T-helper 1 cell treated with Interleukin-12 subunit alpha and Interleukin-12 subunit beta and Interleukin-4 antibody, amounts not matched to agents 30 μg/mL and 1 μg/mL, for 36 hours (primary cell): ENCODE measurements at regions not wholly inside any gene's neighbourhood (a gene's known extent, or its start where the extent isn't known, plus 50 kb on each side); places are given as distances from the start of the nearest gene placed in this dataset.

Source experiments
- H3K27ac Mint-ChIP-seq: one replicate; pipeline ENCODE4 v1.8.0; 2021; ENCODE audit warnings: mild to moderate bottlenecking, mixed read lengths
- H3K27me3 Mint-ChIP-seq: one replicate; pipeline ENCODE4 v1.8.0; 2021; ENCODE audit warnings: low read depth, mixed read lengths
- H3K36me3 Mint-ChIP-seq: one replicate; pipeline ENCODE4 v1.8.0; 2021; ENCODE audit warnings: low read depth, mixed read lengths
- H3K4me1 Mint-ChIP-seq: one replicate; pipeline ENCODE4 v1.8.0; 2021; ENCODE audit warnings: low read depth, mixed read lengths
- H3K4me3 Mint-ChIP-seq: one replicate; pipeline ENCODE4 v1.8.0; 2021; ENCODE audit warnings: mild to moderate bottlenecking, moderate library complexity, mixed read lengths
- H3K9me3 Mint-ChIP-seq: one replicate; pipeline ENCODE4 v1.8.0; 2021; ENCODE audit warnings: mixed read lengths

- H3K4me1 Mint-ChIP-seq, result no peaks in the 10 kb centered on the region
- H3K27me3 Mint-ChIP-seq, result peaks cover 26% of the 10 kb centered on the region
- H3K9me3 Mint-ChIP-seq, result no peaks in the 10 kb centered on the region
- no peak overlapping the region for H3K4me3 Mint-ChIP-seq
- no peak overlapping the region for H3K27ac Mint-ChIP-seq
- H3K36me3 Mint-ChIP-seq, result no peaks in the 10 kb centered on the region
These were observed 249.1 kb downstream of the C16orf95 start for GRCh38 chr16:87067836-87068761.

- H3K27me3 Mint-ChIP-seq, result peaks cover 22% of the 10 kb centered on the region
- H3K27ac Mint-ChIP-seq, result no peak overlapping the region
- H3K4me3 Mint-ChIP-seq, result no peak overlapping the region
- H3K4me1 Mint-ChIP-seq, result no peaks in the 10 kb centered on the region
- no peaks in the 10 kb centered on the region for H3K36me3 Mint-ChIP-seq
- no peaks in the 10 kb centered on the region for H3K9me3 Mint-ChIP-seq
These were observed 248.4 kb downstream of the C16orf95 start for GRCh38 chr16:87068762-87069150.

GRCh38 chr16:87070657-87071056 lies 246.5 kb downstream of the C16orf95 start:
- H3K27ac Mint-ChIP-seq, result no peak overlapping the region
- H3K4me1 Mint-ChIP-seq, result no peaks in the 10 kb centered on the region
- H3K36me3 Mint-ChIP-seq, result no peaks in the 10 kb centered on the region
- H3K4me3 Mint-ChIP-seq, result no peak overlapping the region
- no peaks in the 10 kb centered on the region for H3K9me3 Mint-ChIP-seq
- H3K27me3 Mint-ChIP-seq, result peaks cover 6% of the 10 kb centered on the region

GRCh38 chr16:87072101-87072500 lies 245.1 kb downstream of the C16orf95 start:
- Mint-ChIP-seq H3K4me1 (no peaks in the 10 kb centered on the region), H3K27me3 (no peaks in the 10 kb centered on the region), H3K4me3 (no peak overlapping the region)

GRCh38 chr16:87074641-87075318 lies 242.4 kb downstream of the C16orf95 start:
- H3K4me1 Mint-ChIP-seq, result no peaks in the 10 kb centered on the region
- peaks cover 6% of the 10 kb centered on the region for H3K9me3 Mint-ChIP-seq
- no peak overlapping the region for H3K4me3 Mint-ChIP-seq
- no peaks in the 10 kb centered on the region for H3K36me3 Mint-ChIP-seq
- H3K27me3 Mint-ChIP-seq, result no peaks in the 10 kb centered on the region
- H3K27ac Mint-ChIP-seq, result no peak overlapping the region

More at GRCh38 chr16:87072101-87072500, 245.1 kb downstream of the C16orf95 start:
- no peak overlapping the region for H3K27ac Mint-ChIP-seq
- no peaks in the 10 kb centered on the region for H3K36me3 Mint-ChIP-seq
- no peaks in the 10 kb centered on the region for H3K9me3 Mint-ChIP-seq

GRCh38 chr16:87075319-87075860 lies 241.8 kb downstream of the C16orf95 start:
- Mint-ChIP-seq H3K27me3 (no peaks in the 10 kb centered on the region), H3K4me3 (no peak overlapping the region), H3K4me1 (no peaks in the 10 kb centered on the region), H3K9me3 (peaks cover 10% of the 10 kb centered on the region), H3K27ac (no peak overlapping the region), H3K36me3 (no peaks in the 10 kb centered on the region)

GRCh38 chr16:87076331-87076949 lies 240.8 kb downstream of the C16orf95 start:
- H3K27me3 Mint-ChIP-seq, result no peaks in the 10 kb centered on the region
- H3K4me1 Mint-ChIP-seq, result no peaks in the 10 kb centered on the region
- no peak overlapping the region for H3K27ac Mint-ChIP-seq
- H3K36me3 Mint-ChIP-seq, result peaks cover 2% of the 10 kb centered on the region
- peaks cover 19% of the 10 kb centered on the region for H3K9me3 Mint-ChIP-seq
- H3K4me3 Mint-ChIP-seq, result no peak overlapping the region

GRCh38 chr16:87076950-87077749 lies 240.0 kb downstream of the C16orf95 start:
- Mint-ChIP-seq H3K27me3 (no peaks in the 10 kb centered on the region), H3K36me3 (peaks cover 2% of the 10 kb centered on the region), H3K4me3 (no peak overlapping the region), H3K9me3 (peaks cover 24% of the 10 kb centered on the region), H3K4me1 (no peaks in the 10 kb centered on the region), H3K27ac (no peak overlapping the region)

- peaks cover 24% of the 10 kb centered on the region for H3K9me3 Mint-ChIP-seq
- H3K27ac Mint-ChIP-seq, result no peak overlapping the region
- H3K4me1 Mint-ChIP-seq, result no peaks in the 10 kb centered on the region
- H3K4me3 Mint-ChIP-seq, result no peak overlapping the region
- peaks cover 2% of the 10 kb centered on the region for H3K36me3 Mint-ChIP-seq
- no peaks in the 10 kb centered on the region for H3K27me3 Mint-ChIP-seq
These were observed 239.5 kb downstream of the C16orf95 start for GRCh38 chr16:87077750-87078127.

- Mint-ChIP-seq H3K4me3 (no peak overlapping the region), H3K36me3 (peaks cover 2% of the 10 kb centered on the region), H3K9me3 (peaks cover 28% of the 10 kb centered on the region), H3K4me1 (no peaks in the 10 kb centered on the region), H3K27ac (no peak overlapping the region), H3K27me3 (peaks cover 3% of the 10 kb centered on the region)
These were observed 236.5 kb downstream of the C16orf95 start for GRCh38 chr16:87080571-87081167.

GRCh38 chr16:87085441-87085840 lies 231.8 kb downstream of the C16orf95 start:
- Mint-ChIP-seq H3K4me1 (no peaks in the 10 kb centered on the region), H3K36me3 (peaks cover 2% of the 10 kb centered on the region), H3K9me3 (peaks cover 17% of the 10 kb centered on the region), H3K27ac (no peak overlapping the region), H3K27me3 (peaks cover 3% of the 10 kb centered on the region), H3K4me3 (no peak overlapping the region)

GRCh38 chr16:87086156-87086555 lies 231.0 kb downstream of the C16orf95 start:
- no peak overlapping the region for H3K27ac Mint-ChIP-seq
- H3K27me3 Mint-ChIP-seq, result peaks cover 3% of the 10 kb centered on the region
- H3K9me3 Mint-ChIP-seq, result peaks cover 10% of the 10 kb centered on the region
- no peak overlapping the region for H3K4me3 Mint-ChIP-seq
- H3K36me3 Mint-ChIP-seq, result no peaks in the 10 kb centered on the region
- H3K4me1 Mint-ChIP-seq, result no peaks in the 10 kb centered on the region

GRCh38 chr16:87086575-87086974 lies 230.6 kb downstream of the C16orf95 start:
- no peak overlapping the region for H3K4me3 Mint-ChIP-seq
- H3K27me3 Mint-ChIP-seq, result peaks cover 3% of the 10 kb centered on the region
- no peak overlapping the region for H3K27ac Mint-ChIP-seq
- H3K4me1 Mint-ChIP-seq, result no peaks in the 10 kb centered on the region
- no peaks in the 10 kb centered on the region for H3K36me3 Mint-ChIP-seq
- H3K9me3 Mint-ChIP-seq, result peaks cover 7% of the 10 kb centered on the region
